A673 (cell line): ENCODE measurements at regions not wholly inside any gene's neighbourhood (a gene's known extent, or its start where the extent isn't known, plus 50 kb on each side); places are given as distances from the start of the nearest gene placed in this dataset.
A peak's percentile ranks its signal among the peaks of the same experiment; 100 is the strongest.

Experiments
- BruUV-seq: library from RNA; stranded (reverse); fragments of 400-500 nt; replicated peaks from 2 replicates; lab custom pipeline; 2021; lab: Mats Ljungman, UMichigan
- CTCF ChIA-PET: fragments of 300-600 bp; sonication (Branson Sonifier 250); formaldehyde crosslinking; loops from one replicate; lab custom pipeline; 2022; ENCODE audit warnings: antibody characterized with exemption; lab: Charles Lee
- POLR2A ChIA-PET: fragments of 300-600 bp; sonication (Branson Sonifier 250); formaldehyde crosslinking; loops from one replicate; lab custom pipeline; 2022; ENCODE audit warnings: antibody characterized with exemption; ENCODE audit not compliant: low non-redundant PET; lab: Charles Lee
- DNase-seq: peaks from one replicate; pipeline ENCODE4 v3.0.0-alpha.2; 2015; ENCODE audit warnings: low spot score
- H3K27ac ChIP-seq: fragments of 200-600 bp; sonication (generic); 2 replicates; pipeline ENCODE4 v1.5.1; 2016; ENCODE audit warnings: mixed run types, low read depth, mild to moderate bottlenecking, mixed read lengths, antibody characterized with exemption, low read length; ENCODE audit not compliant: poor library complexity, severe bottlenecking
- H3K27me3 ChIP-seq: fragments of 200-600 bp; sonication (generic); replicated peaks from 2 replicates; pipeline ENCODE4 v1.6.1; 2017; ENCODE audit warnings: mixed run types, low read depth, mild to moderate bottlenecking, mixed read lengths, antibody characterized with exemption, low read length; ENCODE audit not compliant: insufficient read depth, poor library complexity
- H3K36me3 ChIP-seq: fragments of 200-600 bp; sonication (generic); 2 replicates; pipeline ENCODE4 v1.6.1; 2016; ENCODE audit warnings: mixed run types, mild to moderate bottlenecking, mixed read lengths, antibody characterized with exemption, low read length; ENCODE audit not compliant: insufficient read depth, poor library complexity, severe bottlenecking
- H3K4me1 ChIP-seq: fragments of 200-600 bp; sonication (generic); 2 replicates; pipeline ENCODE4 v1.6.1; 2017; ENCODE audit warnings: mixed run types, mild to moderate bottlenecking, mixed read lengths, antibody characterized with exemption, low read length; ENCODE audit not compliant: insufficient read depth, poor library complexity, severe bottlenecking
- H3K4me3 ChIP-seq: fragments of 200-600 bp; sonication (generic); 2 replicates; pipeline ENCODE4 v1.5.1; 2016; ENCODE audit warnings: low read depth, mixed run types, mild to moderate bottlenecking, mixed read lengths, low read length; ENCODE audit not compliant: poor library complexity, severe bottlenecking
- H3K9me3 ChIP-seq: fragments of 200-600 bp; sonication (generic); 2 replicates; pipeline ENCODE4 v1.6.1; 2016; ENCODE audit warnings: mixed run types, low read depth, mild to moderate bottlenecking, mixed read lengths, antibody characterized with exemption, low read length; ENCODE audit not compliant: poor library complexity, severe bottlenecking
- CTCF ChIP-seq: fragments of 300-800, 200-600 bp; sonication (generic); conservative IDR thresholded peaks from 2 replicates; pipeline ENCODE4 v1.5.1; 2017; ENCODE audit warnings: low read depth, mild to moderate bottlenecking, antibody characterized with exemption, low read length, moderate library complexity, mixed read lengths
- EZH2 ChIP-seq: fragments of 200-600 bp; sonication (generic); IDR thresholded peaks from 2 replicates; pipeline ENCODE4 v1.6.1; 2017; ENCODE audit warnings: borderline replicate concordance, low read depth, mild to moderate bottlenecking, mixed read lengths, antibody characterized with exemption, low read length; ENCODE audit not compliant: poor library complexity, severe bottlenecking
- intact Hi-C: fragments of 100-400 bp; cut with micrococcal nuclease; formaldehyde crosslinking; loops from one replicate; pipeline ENCODE4 v1.10.0; 2022; ENCODE audit not compliant: unreplicated experiment

DNA sequence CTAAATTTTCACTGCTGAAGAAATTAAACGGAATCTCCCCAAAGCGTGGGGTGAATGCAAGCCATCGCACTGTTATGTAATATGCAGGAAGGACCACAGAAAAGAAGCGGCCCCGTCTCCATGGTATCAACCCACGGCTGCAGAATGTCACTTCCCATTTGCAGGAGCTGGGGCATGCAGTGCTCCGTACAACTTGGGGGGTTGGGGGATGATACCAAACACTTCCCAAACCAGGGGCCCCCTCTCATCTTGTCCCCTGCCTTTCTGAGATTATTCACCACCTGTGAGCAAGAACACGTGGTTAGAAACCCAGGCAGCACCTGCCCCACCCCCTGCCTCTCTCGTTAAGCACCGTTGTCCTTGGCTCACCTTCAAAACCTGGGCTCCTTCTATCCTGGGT, 505.1 kb upstream of the TMEM132C start:
- Histone ChIP-seq H3K36me3 (no peaks in the 10 kb centered on the region), H3K9me3 (no peaks in the 10 kb centered on the region), H3K27me3 (no peaks in the 10 kb centered on the region), H3K4me3 (no peak overlapping the region), H3K27ac (no peak overlapping the region), H3K4me1 (no peaks in the 10 kb centered on the region)
- ChIA-PET CTCF (no interaction called here), POLR2A (no interaction called here)
- no peak for DNase-seq
- TF ChIP-seq EZH2 (no peak), CTCF (no peak)
- intact Hi-C loops: no loop called here
- BruUV-seq: no TSS peak

DNA sequence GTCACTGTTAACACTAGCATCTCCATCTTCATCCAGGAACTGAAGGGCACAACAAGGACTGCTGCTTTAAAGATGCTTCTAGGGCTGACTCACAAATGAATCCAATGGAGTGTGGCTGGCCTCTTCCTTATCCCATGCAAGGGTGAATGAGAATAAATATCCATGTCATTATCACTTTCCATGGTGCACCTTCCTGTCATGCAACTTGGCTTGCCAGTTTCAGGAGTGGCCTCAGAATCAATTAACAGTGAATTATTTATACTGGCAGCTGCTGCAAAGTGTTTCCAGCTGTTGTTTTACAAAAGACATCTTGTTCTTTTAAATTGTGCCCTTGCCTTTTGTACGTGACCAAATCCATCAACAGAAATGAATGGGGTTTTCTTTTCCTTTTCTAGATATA, 499.3 kb upstream of the TMEM132C start:
- DNase-seq: peak; percentile 17
- H3K27me3 ChIP-seq: no peaks in the 10 kb centered on the region
- H3K4me1 ChIP-seq: no peaks in the 10 kb centered on the region
- no peak overlapping the region for H3K4me3 ChIP-seq
- H3K9me3 ChIP-seq: no peaks in the 10 kb centered on the region
- intact Hi-C loops: no loop called here
- no peaks in the 10 kb centered on the region for H3K36me3 ChIP-seq
- POLR2A ChIA-PET: no interaction called here
- TF ChIP-seq EZH2 (no peak), CTCF (no peak)
- H3K27ac ChIP-seq: no peak overlapping the region
- CTCF ChIA-PET: no interaction called here
- BruUV-seq: no TSS peak

DNA sequence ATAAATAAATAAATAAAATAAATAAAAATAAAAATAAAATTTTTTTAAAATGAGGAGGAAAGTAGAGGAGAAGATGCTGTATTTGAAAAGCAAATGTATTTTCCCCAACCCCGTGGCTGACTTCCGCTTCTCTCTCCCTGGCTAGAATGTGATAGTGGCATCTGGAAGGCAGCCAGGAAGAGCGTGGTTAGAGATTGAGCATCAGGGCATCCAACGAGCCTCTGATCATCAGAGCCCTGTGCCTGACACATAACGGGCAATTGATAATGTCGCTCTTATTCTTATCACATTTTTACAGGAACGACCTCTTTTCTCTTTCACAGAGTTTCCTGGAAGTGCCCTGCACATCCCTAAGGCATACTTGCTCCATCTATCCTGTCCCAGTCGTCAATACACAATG, 496.9 kb upstream of the TMEM132C start:
- DNase-seq: no peak
- no peaks in the 10 kb centered on the region for H3K36me3 ChIP-seq
- ChIA-PET POLR2A (no interaction called here), CTCF (no interaction called here)
- no peaks in the 10 kb centered on the region for H3K9me3 ChIP-seq
- H3K27me3 ChIP-seq: no peaks in the 10 kb centered on the region
- no peak overlapping the region for H3K4me3 ChIP-seq
- no TSS peak for BruUV-seq
- no peaks in the 10 kb centered on the region for H3K4me1 ChIP-seq
- intact Hi-C loops: no loop called here
- no peak for TF ChIP-seq CTCF
- no peak for TF ChIP-seq EZH2
- no peak overlapping the region for H3K27ac ChIP-seq
